Ovary (tissue), 7 donors: ENCODE measurements at regions not wholly inside any gene's neighbourhood (a gene's known extent, or its start where the extent isn't known, plus 50 kb on each side); places are given as distances from the start of the nearest gene placed in this dataset.

Experiments used
- DNase-seq, 5 donors: peaks; one replicate each; pipeline ENCODE4 v3.0.0-alpha.2; 2019 to 2020
- H3K27ac ChIP-seq, 2 donors: fragments of 200-600 bp; one replicate each; pipeline versions ENCODE4 v1.5.1 to v1.8.0; 2019 to 2022
- H3K27me3 ChIP-seq: fragments of 200-600 bp; one replicate; pipeline ENCODE4 v1.8.0; 2022
- H3K36me3 ChIP-seq: fragments of 200-600 bp; sonication (generic); one replicate; pipeline ENCODE4 v1.5.1; 2019
- H3K4me1 ChIP-seq: one replicate; pipeline ENCODE4 v1.8.1; 2013; ENCODE audit warnings: mild to moderate bottlenecking, moderate library complexity; ENCODE audit not compliant: insufficient read depth
- H3K4me3 ChIP-seq: fragments of 200-600 bp; sonication (generic); one replicate; pipeline ENCODE4 v1.5.1; 2017
- H3K9me3 ChIP-seq, 2 donors: fragments of 200-600 bp in 1 of 2; sonication (generic) in 1 of 2; one replicate each; pipeline versions ENCODE4 v1.5.1 to v1.8.1; 2013 to 2019; ENCODE audit warnings: mild to moderate bottlenecking in 1 of 2, moderate library complexity in 1 of 2
- EP300 ChIP-seq: sonication (generic); formaldehyde crosslinking; IDR thresholded peaks from one replicate; pipeline ENCODE4 v1.6.1; 2017; ENCODE audit warnings: antibody characterized with exemption
- POLR2A ChIP-seq: fragments of 450-650 bp; IDR thresholded peaks from one replicate; pipeline ENCODE4 v1.6.1; 2017; ENCODE audit warnings: antibody characterized with exemption, mild to moderate bottlenecking, moderate library complexity
- WGBS, 3 donors: extraction: QIAGEN DNeasy Blood & Tissue Kit in 1 of 3; methylation state at CpG; one replicate each; pipeline versions ENCODE4 v1.1.5 to v1.1.7; 2013 to 2017; 5-methylcytosine and 5-hydroxymethylcytosine counted together
- intact Hi-C, 4 donors: fragments of 100-400 bp; cut with DNase I; formaldehyde crosslinking; loops; one replicate each; pipeline versions ENCODE4 v1.11.0 to v1.15.1; 2022 to 2023
- TF ChIP-seq, protein P1 (sequence below), 3 donors: fragments of 450-650 bp in 2 of 3; fragments of 200-600 bp in 1 of 3; IDR thresholded peaks; one replicate each; pipeline versions ENCODE4 v1.5.1 to v1.8.0; 2016 to 2022; ENCODE audit warnings: antibody characterized with exemption in 3 of 3, mild to moderate bottlenecking in 1 of 3
- donor health status: DM: no; HTN: no; CAD: no; lungs with moderate emphysema.
- donor health status: DM: no; HTN: no; CAD: no.
- donor health status: Bipolar disorder and iron deficiency.
- donor health status: DM: no; HTN: no; CAD: no.
- donor health status: DM: yes; HTN: yes; CAD: no.

DNA sequence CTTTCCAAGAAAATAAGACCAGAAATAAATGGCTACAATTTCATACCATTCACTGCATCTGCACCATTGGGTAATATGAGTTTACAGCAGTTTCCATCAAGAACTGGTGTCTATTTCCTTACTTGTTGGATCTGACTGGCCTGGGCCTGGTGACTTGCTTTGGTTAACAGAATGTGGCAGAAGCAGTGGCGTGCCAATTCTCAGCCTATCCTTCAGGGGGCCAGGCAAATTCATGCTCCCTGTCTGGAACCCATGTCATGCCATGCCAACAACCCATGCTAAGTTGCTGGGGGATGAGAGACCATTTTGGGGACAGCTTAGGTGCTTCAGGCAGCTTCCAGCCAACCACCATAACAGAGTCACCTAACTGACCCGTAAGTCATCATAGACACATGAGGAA, 656.7 kb downstream of the SPOCK3 start:
- intact Hi-C loops = no loop called here
- H3K9me3 ChIP-seq = no peaks in the 10 kb centered on the region
- no peaks in the 10 kb centered on the region for H3K27me3 ChIP-seq
- 82 to 94% (median 93%) methylated on average over 2 of the region's 2 CpGs for WGBS, 3 donors
- TF ChIP-seq EP300 = no peak
- TF ChIP-seq, protein P1, sequence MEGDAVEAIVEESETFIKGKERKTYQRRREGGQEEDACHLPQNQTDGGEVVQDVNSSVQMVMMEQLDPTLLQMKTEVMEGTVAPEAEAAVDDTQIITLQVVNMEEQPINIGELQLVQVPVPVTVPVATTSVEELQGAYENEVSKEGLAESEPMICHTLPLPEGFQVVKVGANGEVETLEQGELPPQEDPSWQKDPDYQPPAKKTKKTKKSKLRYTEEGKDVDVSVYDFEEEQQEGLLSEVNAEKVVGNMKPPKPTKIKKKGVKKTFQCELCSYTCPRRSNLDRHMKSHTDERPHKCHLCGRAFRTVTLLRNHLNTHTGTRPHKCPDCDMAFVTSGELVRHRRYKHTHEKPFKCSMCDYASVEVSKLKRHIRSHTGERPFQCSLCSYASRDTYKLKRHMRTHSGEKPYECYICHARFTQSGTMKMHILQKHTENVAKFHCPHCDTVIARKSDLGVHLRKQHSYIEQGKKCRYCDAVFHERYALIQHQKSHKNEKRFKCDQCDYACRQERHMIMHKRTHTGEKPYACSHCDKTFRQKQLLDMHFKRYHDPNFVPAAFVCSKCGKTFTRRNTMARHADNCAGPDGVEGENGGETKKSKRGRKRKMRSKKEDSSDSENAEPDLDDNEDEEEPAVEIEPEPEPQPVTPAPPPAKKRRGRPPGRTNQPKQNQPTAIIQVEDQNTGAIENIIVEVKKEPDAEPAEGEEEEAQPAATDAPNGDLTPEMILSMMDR (IDR thresholded peaks at IDR 0.05) = no peak
- TF ChIP-seq POLR2A = no peak
- H3K27ac ChIP-seq = no peak overlapping the region
- no peaks in the 10 kb centered on the region for H3K36me3 ChIP-seq
- DNase-seq = no peak
- H3K4me1 ChIP-seq = no peaks in the 10 kb centered on the region
- H3K4me3 ChIP-seq = no peak overlapping the region

DNA sequence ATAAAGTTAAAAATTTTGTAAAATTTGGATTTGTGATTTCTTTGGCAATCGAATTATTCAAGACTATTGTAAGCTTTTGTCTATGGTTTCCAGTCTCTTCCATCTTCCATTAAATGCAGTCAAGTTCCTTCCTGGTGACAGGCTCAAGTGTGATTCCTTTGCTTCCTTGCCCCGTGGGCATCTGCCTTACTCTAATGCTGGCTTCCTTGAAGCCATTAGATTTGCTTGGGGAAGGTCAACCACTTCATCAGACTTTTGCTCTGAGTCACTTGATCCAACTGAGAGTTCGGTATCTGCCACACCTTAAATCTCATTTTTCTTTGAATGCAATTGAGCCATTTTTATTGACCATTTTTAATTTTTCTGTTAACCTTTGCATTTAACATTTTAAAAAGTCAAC, 648.8 kb downstream of the SPOCK3 start:
- Histone ChIP-seq H3K4me3 (no peak overlapping the region), H3K36me3 (no peaks in the 10 kb centered on the region), H3K27me3 (no peaks in the 10 kb centered on the region), H3K27ac (no peak overlapping the region), H3K9me3 (no peaks in the 10 kb centered on the region), H3K4me1 (no peaks in the 10 kb centered on the region)
- DNase-seq = no peak
- intact Hi-C loops = no loop called here
- WGBS, 3 donors = 78 to 86% (median 79%) methylated on average over 3 of the region's 3 CpGs
- no peak for TF ChIP-seq POLR2A
- TF ChIP-seq, protein P1 (IDR thresholded peaks at IDR 0.05) = no peak

DNA sequence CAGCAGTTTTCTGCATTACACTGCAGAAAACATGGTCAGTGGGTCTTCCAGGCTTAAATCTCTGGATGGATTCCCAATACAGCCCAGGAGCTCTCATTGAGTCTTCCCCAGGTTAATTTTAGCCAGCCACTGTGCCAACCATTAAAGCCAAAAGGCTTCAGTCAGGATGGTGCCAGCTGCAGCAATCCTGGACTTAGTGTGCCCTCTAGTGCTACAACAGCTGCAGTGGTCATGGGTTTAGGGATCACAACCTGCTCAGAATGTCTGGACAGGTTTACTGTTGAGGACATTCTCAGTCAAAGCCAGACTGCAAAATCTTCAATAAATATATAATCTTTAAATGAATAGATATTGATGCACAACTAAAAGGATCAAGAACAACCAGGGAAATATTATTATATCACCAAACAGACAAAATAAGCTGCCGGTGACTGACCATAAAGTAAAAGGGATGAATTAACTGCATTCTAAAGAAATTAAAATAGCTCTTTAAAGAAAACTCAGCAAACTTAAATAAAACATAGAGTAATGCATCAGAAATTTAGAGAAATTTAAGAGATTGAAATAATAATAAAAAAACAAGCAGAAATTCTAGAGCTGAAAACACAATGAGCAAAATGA, 639.9 kb downstream of the SPOCK3 start:
- TF ChIP-seq, protein P1 (IDR thresholded peaks at IDR 0.05) = no peak
- TF ChIP-seq POLR2A = no peak
- TF ChIP-seq EP300 = no peak
- H3K9me3 ChIP-seq = no peaks in the 10 kb centered on the region
- no peak overlapping the region for H3K27ac ChIP-seq
- intact Hi-C loops = no loop called here
- DNase-seq = no peak
- H3K4me3 ChIP-seq = no peak overlapping the region
- no peaks in the 10 kb centered on the region for H3K36me3 ChIP-seq
- no peaks in the 10 kb centered on the region for H3K4me1 ChIP-seq
- 89 to 95% (median 93%) methylated on average over 1 of the region's 1 CpG for WGBS, 3 donors
- H3K27me3 ChIP-seq = peaks cover 3% of the 10 kb centered on the region

DNA sequence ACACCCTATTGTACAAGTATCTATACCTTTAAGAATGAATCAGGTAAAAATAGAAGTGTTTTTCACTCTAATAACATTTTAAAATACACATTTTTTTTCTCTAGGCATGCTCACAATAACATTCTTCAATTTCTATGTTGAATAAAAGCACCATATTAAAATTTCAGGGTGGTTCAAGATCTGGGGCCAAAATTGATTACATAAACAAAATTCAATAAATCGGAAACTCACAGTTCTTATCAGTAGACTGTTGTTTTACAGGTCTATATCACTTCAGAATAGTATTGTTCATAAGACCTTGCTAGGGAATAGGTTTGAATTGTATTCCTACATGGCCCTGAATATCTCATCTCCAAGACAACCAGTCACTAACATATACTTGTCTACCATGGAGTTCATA, 634.0 kb downstream of the SPOCK3 start:
- Histone ChIP-seq H3K4me1 (no peaks in the 10 kb centered on the region), H3K36me3 (no peaks in the 10 kb centered on the region), H3K9me3 (no peaks in the 10 kb centered on the region), H3K27ac (no peak overlapping the region), H3K4me3 (no peak overlapping the region), H3K27me3 (no peaks in the 10 kb centered on the region)
- 73 to 93% (median 78%) methylated on average over 1 of the region's 1 CpG for WGBS, 3 donors
- TF ChIP-seq, protein P1 (IDR thresholded peaks at IDR 0.05) = no peak
- TF ChIP-seq EP300 (no peak), POLR2A (no peak)
- DNase-seq = no peak
- intact Hi-C loops = no loop called here

DNA sequence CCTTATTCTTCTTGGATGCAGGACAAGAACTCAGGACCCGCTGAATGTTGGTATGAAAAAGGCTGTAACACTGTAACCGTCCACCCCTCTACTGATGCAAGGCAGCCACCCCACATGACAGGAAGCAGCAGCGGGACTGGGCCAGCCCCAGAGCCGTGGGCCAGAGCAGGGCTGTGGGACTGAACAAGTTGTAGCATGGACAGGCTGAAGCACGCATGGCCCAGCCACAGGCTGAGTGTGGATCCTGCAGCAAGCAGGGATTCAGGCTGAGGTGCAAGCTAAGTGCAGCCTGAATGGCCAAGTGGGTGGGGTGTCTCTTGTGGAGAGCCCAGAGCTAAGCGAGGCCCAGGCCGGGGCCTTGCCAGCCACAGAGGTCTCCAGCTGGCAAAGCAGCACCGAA, 632.2 kb downstream of the SPOCK3 start:
- intact Hi-C loops = no loop called here
- WGBS, 3 donors = 91 to 95% (median 92%) methylated on average over 8 of the region's 8 CpGs
- H3K4me3 ChIP-seq = no peak overlapping the region
- H3K4me1 ChIP-seq = no peaks in the 10 kb centered on the region
- H3K27me3 ChIP-seq = no peaks in the 10 kb centered on the region
- H3K9me3 ChIP-seq = no peaks in the 10 kb centered on the region
- H3K36me3 ChIP-seq = no peaks in the 10 kb centered on the region
- DNase-seq = no peak
- no peak overlapping the region for H3K27ac ChIP-seq
- TF ChIP-seq POLR2A = no peak
- TF ChIP-seq, protein P1 (IDR thresholded peaks at IDR 0.05) = no peak
- TF ChIP-seq EP300 = no peak
